Inferior parietal cortex (tissue), 1 donor: ENCODE measurements at regions not wholly inside any gene's neighbourhood (a gene's known extent, or its start where the extent isn't known, plus 50 kb on each side); places are given as distances from the start of the nearest gene placed in this dataset.

ENCODE experiments used
- DNase-seq: peaks from one replicate; pipeline ENCODE4 v3.0.0-alpha.2; 2016; ENCODE audit errors: extremely low spot score

- DNase-seq = no peak
Observed at GRCh38 chr6:4560221-4561077, 215.8 kb upstream of the CDYL start.

DNA sequence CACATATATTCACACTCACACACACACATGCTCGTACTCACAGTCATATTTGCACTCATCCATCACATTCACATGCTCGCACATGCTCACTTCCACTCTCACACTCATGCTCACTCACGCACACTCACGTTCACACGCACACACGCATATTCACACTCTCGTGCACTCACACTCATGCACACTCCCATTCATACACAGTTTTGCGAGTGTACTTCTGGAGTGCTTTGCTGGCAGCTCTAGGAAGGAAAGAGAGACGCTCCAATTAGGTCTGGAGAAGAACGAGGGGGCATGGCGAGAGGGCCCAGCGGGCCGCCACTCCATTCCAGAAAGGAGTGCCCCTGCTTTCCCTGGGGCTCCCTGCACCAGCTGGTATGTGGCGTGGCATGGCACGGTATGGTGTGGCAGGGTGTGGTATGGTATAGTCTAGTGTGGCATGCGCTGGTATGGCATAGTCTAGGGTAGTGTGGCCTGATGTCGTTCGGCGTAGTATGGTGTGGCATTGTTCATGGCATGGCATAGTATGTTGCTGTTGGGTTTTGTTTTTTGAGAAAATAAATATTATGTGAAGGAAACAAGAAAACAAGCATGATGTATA, 216.8 kb upstream of the CDYL start:
- DNase-seq = no peak

DNA sequence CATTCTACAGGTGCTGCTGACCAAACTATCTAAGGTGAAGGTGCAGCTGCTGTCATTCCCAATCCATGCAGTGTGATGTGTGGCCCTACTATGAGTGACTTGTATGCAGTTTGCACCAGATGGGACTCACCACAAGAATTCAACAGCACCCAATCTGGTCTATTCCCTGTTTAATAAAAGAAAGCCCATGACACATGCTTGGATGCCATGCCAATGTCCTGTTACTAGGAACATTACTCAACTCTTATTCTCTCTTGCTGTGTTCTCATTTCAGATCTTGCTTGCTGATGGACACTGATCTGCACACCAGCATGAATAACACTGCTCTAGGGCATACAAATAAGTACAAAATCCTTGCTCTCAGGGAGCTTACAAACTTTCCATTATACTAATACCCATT, 221.6 kb upstream of the CDYL start:
- DNase-seq = no peak

DNA sequence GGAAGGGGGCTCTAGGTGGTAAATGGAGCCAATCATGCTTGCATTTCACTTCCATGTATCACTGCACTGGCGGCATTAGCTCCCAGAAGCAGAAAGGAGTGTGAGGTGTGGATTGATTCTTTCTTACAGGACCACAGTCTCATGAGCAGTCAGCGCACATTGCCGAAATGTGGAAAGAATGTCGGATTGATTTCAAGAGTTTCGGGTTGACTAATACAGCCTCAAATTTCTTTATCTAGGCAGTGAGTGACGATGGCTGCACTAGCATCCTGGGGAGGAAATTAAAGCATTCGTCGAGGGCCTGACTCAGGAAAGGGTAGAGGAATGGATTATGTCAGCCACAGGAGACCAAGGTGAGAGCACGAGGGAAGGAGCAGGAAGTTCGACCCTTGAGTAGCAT, 222.8 kb upstream of the CDYL start:
- no peak for DNase-seq

DNA sequence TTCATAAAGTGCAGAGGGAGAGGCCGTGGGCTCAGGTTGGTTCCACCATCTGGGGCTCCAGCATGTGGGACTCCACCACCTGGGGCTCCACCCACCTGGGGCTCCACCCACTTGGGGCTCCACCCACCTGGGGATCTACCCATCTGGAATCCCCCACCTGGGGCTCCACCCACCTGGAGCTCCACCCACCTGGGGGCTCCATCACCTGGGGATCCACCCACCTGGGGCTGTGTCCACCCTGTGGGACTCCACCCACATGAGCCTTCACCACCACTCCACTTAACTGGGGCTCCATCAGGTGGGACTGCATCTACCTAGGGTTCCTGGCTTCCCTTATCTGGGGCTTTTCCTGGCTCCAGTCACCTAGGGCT, 226.0 kb upstream of the CDYL start:
- DNase-seq = no peak

DNA sequence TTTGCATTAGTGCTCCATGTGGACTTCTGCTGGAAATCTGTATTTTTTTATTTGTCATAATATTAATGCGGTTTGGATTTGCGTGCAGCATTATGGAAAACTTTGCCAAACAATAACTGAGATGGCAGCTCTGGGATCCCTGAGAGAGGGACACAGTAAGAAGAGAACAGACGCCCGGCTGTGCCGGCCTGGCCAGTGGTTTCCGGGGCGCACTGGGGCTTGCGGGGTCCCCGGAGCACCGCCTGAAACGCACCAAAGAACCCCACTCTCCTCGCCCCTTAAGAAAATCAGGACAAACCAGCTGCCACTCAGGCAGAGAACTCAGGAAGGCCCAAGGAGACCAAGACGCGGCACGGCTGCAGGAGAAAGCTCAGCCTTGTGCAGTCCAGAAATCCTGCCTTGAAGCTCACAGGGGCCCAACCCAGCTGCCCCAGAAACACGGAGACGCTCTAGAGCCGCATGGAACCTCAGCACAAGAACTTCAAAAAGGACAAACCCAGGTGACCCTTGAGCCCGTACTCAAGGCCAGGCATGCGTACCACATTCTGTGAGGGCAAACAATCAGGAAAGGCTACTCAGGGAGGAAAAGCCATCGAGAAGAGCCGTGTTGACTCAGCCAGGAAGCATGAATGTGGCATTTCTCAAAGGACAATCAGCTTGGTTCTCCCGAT, 226.5 kb upstream of the CDYL start:
- no peak for DNase-seq

DNA sequence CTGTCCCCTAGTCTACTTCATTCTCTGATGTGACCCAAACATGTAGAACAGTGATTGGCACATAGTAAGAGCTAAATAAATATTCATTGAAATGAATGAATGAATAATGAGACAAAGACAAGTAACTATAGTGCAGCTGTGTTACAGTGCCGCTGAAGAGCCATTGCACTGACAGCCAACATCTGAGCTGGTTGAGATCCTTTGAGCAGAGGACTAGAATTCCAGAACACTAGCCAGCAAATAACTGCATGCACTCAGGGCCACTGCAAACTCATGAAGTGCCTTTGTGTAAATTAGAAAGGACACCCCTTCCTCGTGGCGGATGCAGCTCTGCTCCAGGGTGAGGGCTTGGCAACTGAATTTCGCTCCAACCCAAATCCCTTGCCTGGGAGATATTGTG, 230.3 kb upstream of the CDYL start:
- DNase-seq = no peak

DNA sequence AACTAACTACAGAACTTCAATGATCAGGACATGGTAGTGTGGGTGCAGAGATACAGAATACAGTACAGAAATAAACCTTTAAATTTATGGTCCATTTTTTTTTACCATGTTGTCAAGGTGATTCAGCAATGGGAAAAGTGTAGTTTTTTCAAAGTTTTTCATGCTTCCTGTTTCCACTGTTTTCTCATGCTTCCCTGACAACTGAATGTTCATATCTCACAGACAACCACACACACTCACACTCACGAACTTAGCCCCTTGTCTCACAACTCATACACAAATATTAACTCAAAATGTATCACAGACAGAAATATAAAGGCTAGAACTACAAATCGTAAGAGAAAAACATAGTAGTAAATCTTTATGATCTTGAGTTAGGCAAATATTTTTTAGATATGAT, 232.6 kb upstream of the CDYL start:
- DNase-seq = no peak

GRCh38 chr6:4533576-4533975, 242.6 kb upstream of the CDYL start:
- DNase-seq = no peak

DNA sequence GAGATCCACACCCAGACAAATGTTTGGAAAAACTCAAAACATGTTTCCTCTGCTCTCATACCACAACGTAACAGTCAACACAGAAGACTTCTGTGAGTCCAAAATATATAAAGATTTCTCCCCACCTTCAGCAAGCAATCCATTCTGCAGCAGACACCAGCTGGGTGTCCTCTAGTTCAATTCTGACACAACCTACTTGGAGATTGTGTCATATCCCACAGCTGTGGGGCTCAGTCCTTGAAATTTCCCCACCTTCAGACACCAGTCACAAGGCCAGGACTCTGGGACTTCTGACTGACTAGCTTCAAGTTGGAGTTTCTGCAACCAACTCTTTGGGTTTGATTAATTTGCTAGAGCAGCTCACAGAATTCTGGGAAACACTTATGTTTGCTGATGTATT, 244.8 kb upstream of the CDYL start:
- no peak for DNase-seq

GRCh38 chr6:4522453-4522852, 253.8 kb upstream of the CDYL start:
- no peak for DNase-seq

DNA sequence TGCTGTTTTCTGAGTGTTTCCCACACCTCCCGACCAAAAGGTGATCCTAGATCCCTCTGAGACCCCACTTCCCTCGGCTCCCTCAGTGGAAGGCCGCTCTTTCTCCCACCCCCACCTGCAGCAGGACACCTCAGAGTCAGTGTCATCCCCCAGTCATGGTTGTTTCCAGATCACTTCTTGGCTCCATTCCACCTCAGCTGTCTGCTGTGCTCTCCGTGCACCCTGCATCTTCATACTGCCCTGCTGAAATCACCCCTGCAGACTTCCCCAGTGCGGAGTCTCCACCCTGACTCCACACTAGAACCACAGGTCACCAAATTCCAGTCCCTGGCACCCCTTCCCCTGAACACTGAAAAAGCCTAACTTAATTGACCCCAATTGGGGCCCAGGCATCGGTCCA, 255.1 kb upstream of the CDYL start:
- no peak for DNase-seq

GRCh38 chr6:4518506-4518905, 257.7 kb upstream of the CDYL start:
- no peak for DNase-seq

DNA sequence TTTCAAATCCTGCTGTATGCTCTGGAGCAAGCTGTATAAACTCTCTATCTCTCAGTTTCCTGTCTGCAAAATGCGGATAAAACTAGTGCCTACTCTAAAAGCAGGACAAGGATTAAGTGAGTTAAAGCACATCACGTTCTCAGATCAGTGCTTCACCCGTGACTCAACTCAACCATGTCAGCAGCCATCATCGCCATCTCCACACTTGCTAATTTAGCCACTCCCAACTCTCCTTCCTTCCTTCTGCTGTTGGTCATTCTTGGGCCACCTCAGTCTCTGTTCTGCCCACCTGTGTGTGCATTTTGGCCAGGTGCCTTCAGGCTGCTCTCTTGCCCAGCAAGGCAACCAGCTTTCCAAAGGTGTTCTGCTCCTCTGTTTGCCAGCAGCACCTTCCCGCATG, 260.0 kb upstream of the CDYL start:
- no peak for DNase-seq

GRCh38 chr6:4513561-4513960, 262.6 kb upstream of the CDYL start:
- DNase-seq = no peak

GRCh38 chr6:4512051-4512471, 264.1 kb upstream of the CDYL start:
- peak; percentile 47 for DNase-seq

DNA sequence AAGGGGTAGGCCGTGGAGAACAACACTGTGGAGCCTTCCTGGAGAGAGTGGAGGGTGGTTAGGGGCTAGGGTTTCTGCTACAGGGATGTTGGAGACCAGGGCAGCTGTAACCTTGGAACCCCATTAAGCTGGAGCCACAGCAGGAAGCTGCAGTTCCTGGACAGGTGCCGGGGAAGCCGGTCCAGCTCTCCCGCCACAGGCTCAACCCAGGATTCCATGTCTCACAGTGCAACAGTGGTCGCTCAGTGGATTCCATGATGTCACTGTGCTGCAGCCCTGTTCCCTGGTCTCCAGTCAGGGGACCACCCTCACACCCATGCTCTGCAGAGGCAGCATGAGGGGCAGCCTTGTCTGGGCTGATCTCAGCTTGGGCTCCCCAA, 264.6 kb upstream of the CDYL start:
- DNase-seq = no peak

GRCh38 chr6:4510906-4511640, 265.1 kb upstream of the CDYL start:
- no peak for DNase-seq

DNA sequence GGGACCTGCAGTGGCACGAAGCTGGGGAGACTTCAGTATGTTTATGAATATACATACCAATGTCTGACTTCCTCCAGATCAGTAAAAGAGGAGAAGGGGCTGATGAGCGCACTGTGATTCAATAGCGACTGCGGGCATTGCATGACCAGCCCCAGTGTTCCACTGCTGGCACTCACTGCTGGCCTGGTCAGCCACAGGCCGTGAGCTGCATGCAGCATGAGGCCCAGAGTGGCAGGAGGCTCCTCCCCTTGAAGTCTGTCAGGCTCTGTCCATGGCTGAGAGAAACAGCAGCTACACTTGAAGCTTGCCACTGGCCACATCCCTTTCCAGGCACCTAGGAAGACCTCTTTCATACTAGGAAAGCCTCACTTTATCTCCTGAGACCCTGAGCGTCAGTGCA, 265.9 kb upstream of the CDYL start:
- no peak for DNase-seq

- DNase-seq = no peak
Observed at GRCh38 chr6:4509506-4509905, 266.7 kb upstream of the CDYL start.

- no peak for DNase-seq
Observed at GRCh38 chr6:4506792-4507191, 269.4 kb upstream of the CDYL start.

DNA sequence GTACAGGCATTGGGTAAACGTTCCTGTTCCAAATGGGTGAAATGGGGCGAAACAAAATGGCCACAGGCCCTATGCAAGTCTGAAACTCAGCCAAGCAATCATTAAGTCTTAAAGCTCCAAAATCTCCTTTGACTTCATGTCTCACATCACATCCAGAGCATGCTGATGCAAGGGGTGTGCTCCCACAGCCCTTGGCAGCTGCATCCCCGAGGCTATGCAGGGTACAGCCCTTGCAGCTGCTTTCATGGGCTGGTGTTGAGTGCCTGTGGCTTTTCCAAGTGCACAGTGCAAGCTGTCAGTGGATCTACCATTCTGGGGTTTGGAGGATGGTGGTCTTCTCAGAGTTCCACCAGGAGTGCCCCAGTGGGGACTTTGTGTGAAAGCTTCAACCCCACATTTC, 270.0 kb upstream of the CDYL start:
- DNase-seq = no peak

DNA sequence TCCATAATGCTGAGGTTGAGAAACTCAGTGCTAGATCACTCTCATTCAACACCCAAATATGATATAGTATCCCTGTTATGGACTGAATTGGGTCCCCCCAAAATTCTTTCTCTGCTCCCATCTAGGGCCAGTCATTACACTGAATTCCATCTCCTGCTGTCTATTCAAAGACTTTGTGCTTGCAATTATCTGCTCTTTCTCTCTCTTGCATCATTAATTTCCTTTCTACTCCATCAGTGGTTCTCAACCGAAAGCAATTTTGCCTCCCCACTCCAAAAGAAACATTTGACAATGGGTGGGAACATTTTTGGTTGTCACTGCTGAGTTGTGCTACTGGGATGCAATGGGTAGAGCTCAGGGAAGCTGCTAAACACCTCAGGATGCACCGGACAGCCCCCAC, 271.5 kb upstream of the CDYL start:
- DNase-seq = no peak
